ENCODE measurements at regions not wholly inside any gene's neighbourhood (a gene's known extent, or its start where the extent isn't known, plus 50 kb on each side); places are given as distances from the start of the nearest gene placed in this dataset.
A peak's percentile ranks its signal among the peaks of the same experiment; 100 is the strongest.

GRCh38 chr2:39529836-39530235, 92.8 kb upstream of the MAP4K3 start:
- DNase-seq (no peak), ATAC-seq (no peak)
- intact Hi-C loops (cut with DNase I, micrococcal nuclease) = no loop called here

DNA sequence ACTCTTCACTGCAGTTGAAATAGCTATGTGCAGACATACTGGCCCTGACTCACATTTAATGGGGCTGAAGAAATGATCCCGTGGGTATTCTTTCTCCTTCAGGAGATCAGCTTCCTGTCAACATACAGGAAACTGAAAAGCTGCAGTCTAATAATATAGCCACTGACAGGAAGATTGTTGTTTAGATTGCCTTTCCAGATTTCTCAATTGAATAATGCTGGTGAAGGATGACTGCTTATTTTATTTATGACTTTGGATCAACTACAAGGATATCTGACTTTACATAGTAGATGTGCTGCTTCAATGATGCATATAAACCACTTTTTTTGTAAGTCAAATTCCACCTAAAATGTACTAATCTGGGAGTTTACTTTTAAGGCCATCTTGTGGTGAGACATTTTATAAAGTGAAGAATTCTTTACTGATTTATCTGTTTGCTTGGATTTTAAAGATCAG, 93.4 kb upstream of the MAP4K3 start:
- DNase-seq = no peak
- ATAC-seq = no peak
- intact Hi-C loops (cut with DNase I, micrococcal nuclease) = no loop called here

DNA sequence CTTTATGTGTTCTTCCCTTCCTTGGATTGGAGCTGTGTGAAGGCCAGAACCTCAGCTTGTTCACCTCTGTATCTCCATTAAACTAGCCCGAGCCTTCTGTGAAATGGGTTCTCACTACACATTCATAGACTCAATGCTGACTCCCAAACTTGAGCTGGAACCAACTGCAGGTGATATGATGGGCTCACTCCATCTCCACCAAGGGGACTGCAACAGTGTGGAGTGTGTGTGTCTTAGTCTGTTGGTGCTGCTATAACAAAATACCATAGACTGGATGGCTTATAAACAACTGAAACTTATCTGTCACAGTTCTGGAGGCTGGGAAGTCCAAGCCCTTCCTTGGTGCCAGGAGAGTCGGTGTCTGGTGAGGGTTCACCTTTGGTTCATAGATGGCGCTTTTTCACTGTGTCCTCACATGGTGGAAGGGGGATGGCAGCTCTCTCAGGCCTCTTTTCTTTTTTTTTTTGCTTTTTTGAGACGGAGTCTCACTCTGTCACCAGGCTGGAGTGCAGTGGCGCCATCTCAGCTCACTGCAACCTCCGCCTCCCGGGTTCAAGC, 94.2 kb upstream of the MAP4K3 start:
- intact Hi-C loops (cut with DNase I, micrococcal nuclease) = no loop called here
- ATAC-seq (no peak), DNase-seq (no peak)

DNA sequence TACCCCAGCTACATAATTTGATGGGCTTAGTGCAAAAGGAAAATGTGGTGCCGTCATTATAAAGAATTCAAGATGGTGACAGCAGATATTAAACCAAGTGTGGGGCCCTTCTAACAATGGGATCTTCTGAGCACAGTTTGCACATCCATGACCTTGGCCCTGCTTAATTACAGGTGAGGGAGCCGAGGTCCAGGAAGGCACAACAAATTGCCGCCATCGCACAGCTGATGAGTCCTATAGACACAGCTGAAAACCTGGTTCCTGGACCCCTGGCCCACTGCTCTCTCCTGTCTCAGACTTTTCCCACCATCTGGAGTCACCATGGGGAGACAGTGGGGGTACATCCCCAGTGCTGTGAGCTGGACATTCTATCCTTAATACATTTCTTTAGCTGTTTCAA, 95.8 kb upstream of the MAP4K3 start:
- ATAC-seq (no peak), DNase-seq (no peak)
- intact Hi-C loops (cut with DNase I, micrococcal nuclease) = no loop called here

- ATAC-seq = no peak
These were observed 97.1 kb upstream of the MAP4K3 start for GRCh38 chr2:39534095-39534711.

GRCh38 chr2:39535636-39536185, 98.6 kb upstream of the MAP4K3 start:
- ATAC-seq (no peak), DNase-seq (no peak)
- intact Hi-C loops (cut with DNase I, micrococcal nuclease) = no loop called here

More at GRCh38 chr2:39534095-39534711, 97.1 kb upstream of the MAP4K3 start:
- intact Hi-C loops (cut with DNase I, micrococcal nuclease) = no loop called here
- no peak for DNase-seq

- DNase-seq (no peak), ATAC-seq (no peak)
- intact Hi-C loops (cut with DNase I, micrococcal nuclease) = no loop called here
These were observed 100.1 kb upstream of the MAP4K3 start for GRCh38 chr2:39537150-39537549.

- intact Hi-C loops (cut with DNase I, micrococcal nuclease) = no loop called here
- no peak for DNase-seq
- no peak for ATAC-seq
These were observed 101.6 kb upstream of the MAP4K3 start for GRCh38 chr2:39538718-39539117.

DNA sequence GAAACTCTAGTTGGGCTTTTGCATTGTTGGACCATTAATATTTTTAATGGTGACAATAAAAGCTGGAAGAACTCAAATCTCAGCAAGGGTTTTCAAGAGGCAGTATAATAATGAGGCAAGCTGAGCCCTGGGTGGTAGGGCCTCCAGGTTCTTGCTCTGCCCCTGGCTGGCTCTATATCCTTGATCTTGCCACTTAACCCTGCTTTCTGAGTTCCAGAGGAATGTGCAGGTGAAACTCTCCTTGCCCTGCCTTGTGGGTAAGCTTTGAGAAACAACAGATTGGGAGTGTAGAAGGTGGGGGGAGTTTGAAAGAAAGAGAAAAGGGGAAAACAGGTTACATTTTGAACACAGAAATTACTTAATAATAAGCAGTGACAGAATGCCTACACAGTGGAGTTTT, 103.3 kb upstream of the MAP4K3 start:
- no peak for DNase-seq
- no peak for ATAC-seq
- intact Hi-C loops (cut with DNase I, micrococcal nuclease) = no loop called here

- ATAC-seq (no peak), DNase-seq (no peak)
- intact Hi-C loops (cut with DNase I, micrococcal nuclease) = no loop called here
These were observed 104.2 kb upstream of the MAP4K3 start for GRCh38 chr2:39541011-39541930.

DNA sequence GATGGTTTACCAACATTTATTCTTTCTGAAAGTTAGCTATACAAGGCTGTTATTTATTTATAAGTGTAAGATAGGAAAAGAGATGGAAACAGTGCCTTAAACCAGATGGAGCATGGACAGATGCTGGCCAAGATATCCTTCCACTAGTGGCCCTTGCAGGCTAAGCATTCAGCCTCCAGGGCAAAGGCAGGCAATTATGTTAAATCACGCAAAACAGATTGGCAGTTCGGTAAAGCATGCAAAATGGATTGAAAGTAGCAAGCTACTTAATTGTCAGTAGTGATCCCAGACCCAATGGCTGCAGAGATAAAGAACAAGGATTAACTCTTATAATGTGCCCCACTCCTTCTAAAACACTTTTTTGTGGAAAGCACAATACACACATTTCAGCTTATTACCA, 105.4 kb upstream of the MAP4K3 start:
- intact Hi-C loops (cut with DNase I, micrococcal nuclease) = no loop called here
- ATAC-seq (no peak), DNase-seq (no peak)

- no peak for DNase-seq
- intact Hi-C loops (cut with DNase I, micrococcal nuclease) = no loop called here
- no peak for ATAC-seq
These were observed 108.9 kb upstream of the MAP4K3 start for GRCh38 chr2:39545957-39546356.

DNA sequence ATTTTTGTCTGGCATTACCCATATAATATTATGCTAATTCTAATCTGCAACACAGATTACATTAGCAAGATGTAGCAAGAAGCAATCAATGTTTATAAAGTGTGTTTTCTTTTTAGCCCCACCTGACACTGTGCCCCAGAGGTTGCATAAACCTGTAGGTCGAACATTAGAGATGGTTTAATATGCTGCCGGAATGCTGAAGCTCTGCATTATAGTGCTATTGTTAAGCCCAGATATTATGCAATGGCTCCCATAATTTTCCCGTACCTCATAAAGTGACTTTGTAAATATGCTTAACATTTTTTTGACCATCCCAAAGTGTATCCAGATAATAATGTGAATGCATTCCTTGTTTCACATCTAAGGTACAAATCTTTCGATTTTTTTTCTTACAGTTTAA, 109.3 kb upstream of the MAP4K3 start:
- ATAC-seq (no peak), DNase-seq (no peak)
- intact Hi-C loops (cut with DNase I, micrococcal nuclease) = no loop called here

DNA sequence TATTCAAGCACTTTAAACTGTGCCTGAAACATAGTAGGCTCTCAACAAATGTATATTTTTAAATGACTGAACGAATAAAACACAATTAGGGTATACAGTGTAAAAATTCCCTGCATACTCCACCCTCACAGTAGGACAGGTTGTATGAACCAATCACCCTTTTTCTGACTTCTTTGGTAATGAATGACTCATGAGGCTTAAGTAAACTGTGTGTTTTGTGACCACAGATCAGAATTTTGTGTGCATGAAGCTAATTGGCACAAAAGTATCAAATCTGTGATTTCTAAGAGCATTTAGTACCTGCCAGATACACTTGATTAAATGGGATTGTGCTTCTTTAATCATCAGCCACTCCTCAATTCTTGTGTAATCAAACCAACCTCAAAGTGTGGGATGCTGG, 109.9 kb upstream of the MAP4K3 start:
- intact Hi-C loops (cut with DNase I, micrococcal nuclease) = no loop called here
- no peak for ATAC-seq

GRCh38 chr2:39547811-39548719, 111.0 kb upstream of the MAP4K3 start:
- ATAC-seq = no peak
- intact Hi-C loops (cut with DNase I, micrococcal nuclease) = no loop called here
- no peak for DNase-seq

More for the DNA sequence above, 109.9 kb upstream of the MAP4K3 start:
- no peak for DNase-seq

DNA sequence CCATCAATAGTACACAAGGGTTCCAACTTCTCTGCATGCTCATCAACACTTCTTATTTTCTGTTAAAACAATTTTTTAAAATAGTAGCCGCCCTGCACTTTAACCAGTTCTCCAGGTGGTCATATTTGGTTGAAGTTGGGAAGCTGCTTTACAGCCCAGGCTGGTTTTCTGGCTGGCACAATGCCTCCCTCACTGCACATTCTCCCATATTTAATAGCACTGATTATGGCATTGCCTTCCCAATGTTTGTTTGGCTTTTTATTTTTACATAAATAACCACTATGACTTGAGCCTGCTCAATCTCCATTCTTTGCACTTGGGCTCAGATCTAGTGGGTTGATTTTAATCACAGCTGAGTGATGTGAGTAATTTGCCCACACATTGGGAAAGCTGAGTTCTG, 111.9 kb upstream of the MAP4K3 start:
- DNase-seq (no peak), ATAC-seq (no peak)
- intact Hi-C loops (cut with DNase I, micrococcal nuclease) = no loop called here

GRCh38 chr2:39549718-39550464, 112.8 kb upstream of the MAP4K3 start:
- ATAC-seq (no peak), DNase-seq (no peak)
- intact Hi-C loops (cut with DNase I, micrococcal nuclease) = no loop called here

DNA sequence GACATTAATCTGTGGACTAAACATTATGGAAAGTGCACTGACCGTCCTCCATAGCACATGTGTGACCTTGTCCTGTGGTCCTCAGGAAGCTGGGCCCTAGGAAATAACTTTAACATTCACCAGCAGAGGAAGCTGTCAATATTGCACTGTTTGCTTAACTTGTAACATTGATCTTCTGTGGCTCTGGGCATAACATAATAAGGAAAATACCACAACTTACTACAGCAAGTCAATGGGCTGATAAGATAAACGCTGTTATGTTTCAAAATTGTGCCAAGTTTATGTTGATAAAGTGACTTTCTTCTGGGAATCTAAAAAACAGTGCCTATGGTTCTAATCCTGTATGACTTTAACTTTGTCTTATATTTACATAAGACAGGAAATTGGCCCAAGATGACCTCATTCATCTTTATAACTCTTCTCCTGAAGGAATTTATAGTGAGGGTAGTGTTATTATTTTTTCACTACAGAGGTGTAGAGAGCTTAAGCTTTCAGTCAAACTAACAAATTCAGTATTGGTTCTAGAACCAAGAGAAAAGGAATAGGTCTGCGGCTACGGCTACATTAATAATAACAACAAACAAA, 113.7 kb upstream of the MAP4K3 start:
- DNase-seq (no peak), ATAC-seq (peak; percentile 89)
- intact Hi-C loops (cut with DNase I, micrococcal nuclease) = no loop called here
